Small intestine (tissue), 7 donors: ENCODE measurements at regions not wholly inside any gene's neighbourhood (a gene's known extent, or its start where the extent isn't known, plus 50 kb on each side); places are given as distances from the start of the nearest gene placed in this dataset.

Source experiments
- DNase-seq, 2 donors: peaks; one replicate each; pipeline versions ENCODE4 v3.0.0 to v3.0.0-alpha.2; 2013
- FAIRE-seq: peaks from 2 replicates; lab custom pipeline; 2012; peaks lifted over from hg19 to GRCh38; lab: Jason Lieb, UNC
- H3K27ac ChIP-seq, 3 donors: one replicate each; pipeline ENCODE4 v1.5.1; 2013; ENCODE audit warnings: low read length in 2 of 3, mild to moderate bottlenecking in 2 of 3, control low read depth in 1 of 3, inconsistent platforms in 1 of 3, low read depth in 1 of 3, moderate library complexity in 1 of 3
- H3K27me3 ChIP-seq, 3 donors: one replicate each; pipeline ENCODE4 v1.6.1; 2013; ENCODE audit warnings: low read length in 3 of 3, inconsistent platforms in 1 of 3; ENCODE audit not compliant: control insufficient read depth in 3 of 3, insufficient read depth in 3 of 3
- H3K36me3 ChIP-seq, 3 donors: one replicate each; pipeline ENCODE4 v1.6.1; 2013; ENCODE audit warnings: low read length in 3 of 3, inconsistent platforms in 1 of 3, low read depth in 1 of 3, mild to moderate bottlenecking in 1 of 3, moderate library complexity in 1 of 3; ENCODE audit not compliant: control insufficient read depth in 3 of 3, insufficient read depth in 2 of 3
- H3K4me1 ChIP-seq, 3 donors: one replicate each; pipeline ENCODE4 v1.6.1; 2013; ENCODE audit warnings: low read length in 2 of 3, inconsistent platforms in 1 of 3, low read depth in 1 of 3, mild to moderate bottlenecking in 1 of 3, moderate library complexity in 1 of 3; ENCODE audit not compliant: control insufficient read depth in 3 of 3, insufficient read depth in 2 of 3
- H3K4me3 ChIP-seq, 3 donors: one replicate each; pipeline ENCODE4 v1.5.1; 2013; ENCODE audit warnings: low read length in 3 of 3, control low read depth in 1 of 3, inconsistent platforms in 1 of 3, low read depth in 1 of 3, mild to moderate bottlenecking in 1 of 3, moderate library complexity in 1 of 3
- H3K9me3 ChIP-seq, 2 donors: one replicate each; pipeline ENCODE4 v1.6.1; 2013; ENCODE audit warnings: low read depth in 1 of 2, low read length in 1 of 2; ENCODE audit not compliant: control insufficient read depth in 2 of 2, insufficient read depth in 1 of 2
- WGBS, 3 donors: extraction: QIAGEN DNeasy Blood & Tissue Kit; methylation state at CpG; one replicate each; pipeline ENCODE4 v1.1.7; 2013; 5-methylcytosine and 5-hydroxymethylcytosine counted together
- donor health status: healthy with polysubstance abuse.
- donor health status: control.
- donor health status: control.
- donor health status: Bipolar disorder and iron deficiency.
- donor health status: healthy.

DNA sequence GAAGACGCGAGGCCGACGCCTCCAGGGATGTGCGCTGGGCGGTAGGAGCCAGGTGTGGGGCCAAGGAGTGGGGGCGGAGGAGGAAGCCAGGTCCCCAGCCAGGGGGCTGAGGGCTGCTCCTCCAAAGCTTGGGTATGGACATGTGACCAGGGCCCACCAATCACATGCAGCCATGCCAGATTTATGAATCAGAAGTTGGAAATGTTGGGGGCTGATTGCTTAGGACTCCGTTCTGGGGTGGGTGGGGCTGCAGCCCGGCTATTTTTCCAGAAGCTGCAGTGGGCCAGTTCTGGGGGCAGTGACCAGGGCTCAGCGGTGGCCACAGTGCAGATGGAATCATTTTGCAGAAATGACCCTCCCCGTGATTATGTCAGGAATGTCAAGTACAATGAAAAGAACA, 96.0 kb downstream of the CEBPB start:
- DNase-seq, result no peak
- H3K9me3 ChIP-seq, result no peaks in the 10 kb centered on the region
- 62 to 65% (median 62%) methylated on average over 11 of the region's 11 CpGs for WGBS, 3 donors
- no peaks in the 10 kb centered on the region for H3K27me3 ChIP-seq
- no peak for FAIRE-seq
- no peak overlapping the region for H3K4me3 ChIP-seq
- no peaks in the 10 kb centered on the region for H3K36me3 ChIP-seq
- H3K4me1 ChIP-seq, result peaks cover 0 to 8% (median 2%) of the 10 kb centered on the region in 3 donors
- peak overlapping the region in 1 of 3 donors; percentile 81 for H3K27ac ChIP-seq

DNA sequence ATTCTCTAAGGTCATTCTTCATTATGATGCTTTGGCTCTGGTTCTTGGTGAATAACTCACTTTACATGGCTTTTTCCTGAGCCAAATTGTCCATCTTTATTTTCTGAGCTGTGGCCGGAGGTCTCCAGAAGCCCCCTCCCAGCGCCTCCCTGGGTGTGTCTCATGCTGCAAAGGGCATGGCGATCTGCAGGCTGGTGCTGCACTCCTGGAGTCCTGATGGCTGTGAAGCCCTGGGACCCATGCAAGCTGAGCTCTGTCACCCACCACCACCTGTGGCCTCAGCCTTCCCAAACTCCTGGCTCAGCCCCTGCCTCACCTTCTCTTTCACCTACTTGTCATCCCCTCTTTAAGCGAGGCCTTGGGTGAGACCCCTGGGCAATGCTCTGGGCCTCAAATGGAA, 96.9 kb downstream of the CEBPB start:
- FAIRE-seq (no peak), DNase-seq (no peak)
- H3K27ac ChIP-seq, result no peak overlapping the region
- H3K9me3 ChIP-seq, result no peaks in the 10 kb centered on the region
- no peaks in the 10 kb centered on the region for H3K36me3 ChIP-seq
- 90 to 95% (median 92%) methylated on average over 4 of the region's 4 CpGs for WGBS, 3 donors
- H3K27me3 ChIP-seq, result no peaks in the 10 kb centered on the region
- H3K4me3 ChIP-seq, result no peak overlapping the region
- peaks cover 0 to 15% (median 8%) of the 10 kb centered on the region in 3 donors for H3K4me1 ChIP-seq

DNA sequence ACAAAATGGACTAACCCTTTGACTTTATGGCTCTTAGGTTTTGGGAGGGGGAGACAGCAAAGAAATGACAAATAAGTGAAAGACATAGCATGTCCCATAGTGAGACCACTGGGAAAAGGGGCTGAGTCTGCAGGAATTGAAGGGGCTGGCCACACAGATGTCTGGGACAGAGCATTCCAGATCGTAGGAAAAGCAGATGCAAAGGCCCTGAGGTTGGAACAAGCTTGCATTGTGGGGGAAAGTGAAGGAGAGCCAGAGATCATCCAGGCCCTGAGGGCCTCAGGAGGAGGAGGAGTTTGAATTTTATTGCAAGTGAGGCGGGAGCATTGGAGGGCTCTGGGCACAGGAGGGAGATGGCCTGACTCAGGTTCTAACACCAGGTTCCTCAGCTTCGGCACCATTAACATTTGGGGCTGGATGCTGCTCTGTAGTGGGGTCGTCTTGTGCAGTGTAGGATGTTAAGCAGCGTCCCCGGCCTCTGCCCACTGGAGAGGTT, 97.5 kb downstream of the CEBPB start:
- H3K4me3 ChIP-seq, result no peak overlapping the region
- H3K36me3 ChIP-seq, result no peaks in the 10 kb centered on the region
- H3K27ac ChIP-seq, result no peak overlapping the region
- FAIRE-seq, result no peak
- H3K27me3 ChIP-seq, result no peaks in the 10 kb centered on the region
- H3K9me3 ChIP-seq, result no peaks in the 10 kb centered on the region
- peaks cover 0 to 22% (median 8%) of the 10 kb centered on the region in 3 donors for H3K4me1 ChIP-seq
- 79 to 90% (median 89%) methylated on average over 6 of the region's 6 CpGs for WGBS, 3 donors
- DNase-seq, result no peak

DNA sequence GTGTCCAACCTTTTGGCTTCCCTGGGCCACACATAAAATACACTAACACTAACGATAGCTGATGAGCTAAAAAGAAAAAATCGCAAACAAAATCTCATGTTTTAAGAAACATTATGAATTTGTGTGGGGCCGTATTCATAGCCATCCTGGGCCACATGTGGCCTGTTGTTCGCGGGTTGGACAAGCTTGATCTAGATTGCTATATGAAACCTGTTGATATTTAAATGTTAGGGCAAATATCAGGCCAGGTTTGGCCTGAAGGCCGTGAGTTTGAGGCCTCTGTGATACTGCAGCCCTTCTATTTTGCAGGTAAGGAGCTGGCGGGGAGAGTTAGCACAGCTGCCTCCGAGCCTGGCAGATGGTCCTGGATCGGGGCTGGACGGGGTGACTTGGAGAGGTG, 99.0 kb downstream of the CEBPB start:
- Histone ChIP-seq H3K4me3 (no peak overlapping the region), H3K4me1 (peaks cover 0 to 23% (median 6%) of the 10 kb centered on the region in 3 donors), H3K36me3 (no peaks in the 10 kb centered on the region), H3K27me3 (no peaks in the 10 kb centered on the region), H3K27ac (no peak overlapping the region), H3K9me3 (no peaks in the 10 kb centered on the region)
- FAIRE-seq (no peak), DNase-seq (no peak)
- WGBS, 3 donors, result 88 to 94% (median 89%) methylated on average over 10 of the region's 10 CpGs

DNA sequence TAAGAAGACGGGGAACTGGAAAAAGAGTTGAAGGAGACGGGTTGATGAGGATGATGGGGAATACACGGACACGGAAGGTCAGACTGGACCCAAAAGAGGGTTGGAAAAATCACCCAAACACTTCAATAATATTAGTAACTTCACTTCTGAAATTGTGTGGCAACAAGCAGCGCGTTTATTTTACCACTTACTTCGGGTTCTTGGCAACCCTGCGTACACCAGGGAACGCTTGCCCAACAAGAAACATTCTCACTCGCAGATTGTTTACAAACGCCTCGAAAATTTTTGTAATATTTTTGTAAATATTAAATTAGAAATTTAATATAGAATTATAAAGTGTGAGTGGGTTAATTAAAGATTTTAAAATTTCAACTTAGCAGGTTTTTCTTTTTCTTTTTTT, 99.5 kb downstream of the CEBPB start:
- Histone ChIP-seq H3K4me1 (peaks cover 0 to 19% (median 5%) of the 10 kb centered on the region in 3 donors), H3K9me3 (no peaks in the 10 kb centered on the region), H3K27me3 (no peaks in the 10 kb centered on the region), H3K36me3 (no peaks in the 10 kb centered on the region), H3K27ac (no peak overlapping the region), H3K4me3 (no peak overlapping the region)
- 86 to 92% (median 91%) methylated on average over 12 of the region's 12 CpGs for WGBS, 3 donors
- DNase-seq, result no peak
- FAIRE-seq, result no peak

DNA sequence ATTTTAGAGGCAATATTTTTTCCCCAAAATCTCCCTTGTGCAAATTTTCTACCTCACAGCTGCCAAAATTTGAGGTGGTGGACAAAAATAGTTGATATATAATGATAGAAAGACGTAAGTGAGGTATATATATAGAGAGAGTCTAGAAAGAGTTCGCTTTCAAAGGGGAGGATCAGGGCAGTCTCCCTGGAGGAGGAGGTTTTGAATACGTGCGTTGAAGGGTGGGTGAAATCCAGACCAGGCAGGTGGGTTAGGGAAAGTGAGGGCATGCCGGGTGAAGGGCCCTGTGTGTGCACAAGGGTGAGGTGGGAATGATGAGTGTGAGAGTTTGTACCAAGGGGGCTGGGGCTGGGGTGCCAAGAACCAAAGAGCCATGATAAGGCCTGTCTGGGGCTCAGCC, 100.2 kb downstream of the CEBPB start:
- WGBS, 3 donors, result 82 to 93% (median 91%) methylated on average over 5 of the region's 5 CpGs
- Histone ChIP-seq H3K9me3 (no peaks in the 10 kb centered on the region), H3K27ac (no peak overlapping the region), H3K4me3 (no peak overlapping the region), H3K27me3 (no peaks in the 10 kb centered on the region), H3K36me3 (no peaks in the 10 kb centered on the region), H3K4me1 (peaks cover 0 to 16% (median 5%) of the 10 kb centered on the region in 3 donors)
- FAIRE-seq (no peak), DNase-seq (no peak)

DNA sequence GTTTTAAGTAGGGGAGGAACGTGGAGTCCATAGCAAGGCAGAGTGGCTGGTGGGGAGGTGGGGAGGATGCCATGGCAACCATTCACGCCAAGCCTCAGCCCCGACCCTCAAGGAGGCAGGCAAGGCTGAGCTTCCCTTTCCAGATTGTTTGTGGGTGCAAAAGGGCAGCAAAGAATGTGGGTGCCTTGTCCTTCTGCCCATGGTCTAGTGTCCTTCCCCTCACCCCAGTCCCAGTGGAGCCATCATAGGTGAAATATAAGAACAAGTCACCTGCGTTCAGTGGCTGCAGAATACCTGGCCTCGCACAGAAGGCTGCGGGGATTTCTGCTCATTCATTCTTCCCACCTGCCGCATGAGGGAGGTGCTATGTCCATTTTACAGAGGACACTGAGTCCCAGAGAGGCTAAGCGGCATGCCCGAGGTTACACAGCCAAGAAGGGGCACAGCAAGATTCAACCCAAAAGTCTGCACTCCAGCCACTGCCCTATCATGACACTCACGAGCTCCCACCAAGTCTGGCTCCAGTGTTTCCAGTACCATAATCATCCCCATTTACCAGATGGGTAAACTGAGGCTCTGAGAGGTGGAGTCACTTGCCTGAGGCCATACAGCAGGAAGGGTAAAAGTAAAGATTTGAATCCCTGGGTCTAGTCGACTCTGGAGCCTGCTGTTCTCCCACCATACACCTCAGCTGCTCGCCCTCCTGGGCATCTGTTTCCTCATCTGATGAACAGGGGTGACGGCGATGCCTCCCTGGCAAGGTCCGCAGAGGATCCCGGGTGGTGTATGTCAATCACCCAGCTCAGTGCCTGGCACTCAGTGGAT, 100.8 kb downstream of the CEBPB start:
- 80 to 87% (median 81%) methylated on average over 16 of the region's 16 CpGs for WGBS, 3 donors
- Histone ChIP-seq H3K4me1 (peaks cover 0 to 15% (median 5%) of the 10 kb centered on the region in 3 donors), H3K36me3 (no peaks in the 10 kb centered on the region), H3K27ac (peak overlapping the region in 1 of 3 donors; percentile 91), H3K4me3 (no peak overlapping the region), H3K27me3 (no peaks in the 10 kb centered on the region), H3K9me3 (no peaks in the 10 kb centered on the region)
- no peak for DNase-seq
- no peak for FAIRE-seq

DNA sequence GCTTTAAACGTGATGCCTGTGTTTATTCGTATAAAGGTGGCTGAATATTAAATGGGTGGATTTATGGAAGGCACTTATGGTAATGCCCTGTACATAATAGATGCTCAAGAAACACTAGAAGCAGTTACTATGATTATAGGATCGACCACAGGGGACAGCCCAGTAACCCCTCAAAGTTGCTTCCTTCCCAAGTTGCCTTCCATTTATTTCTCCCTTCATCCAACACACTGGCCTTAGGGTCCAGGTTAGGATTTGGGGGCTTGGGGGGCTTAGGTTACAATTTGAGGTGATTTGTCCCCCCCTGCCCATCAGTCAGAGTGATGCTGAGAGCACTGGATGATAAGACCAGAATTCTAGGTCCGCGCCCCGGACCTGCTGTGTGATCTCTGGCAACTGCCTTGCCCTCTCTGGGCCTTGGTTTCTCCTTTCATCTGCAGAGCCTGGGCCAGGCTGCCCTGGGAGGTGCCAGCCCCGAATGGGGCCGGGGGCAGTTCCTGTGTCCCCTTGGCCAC, 101.5 kb downstream of the CEBPB start:
- 41 to 57% (median 51%) methylated on average over 8 of the region's 8 CpGs for WGBS, 3 donors
- Histone ChIP-seq H3K9me3 (no peaks in the 10 kb centered on the region), H3K4me3 (no peak overlapping the region), H3K27ac (peak overlapping the region in 2 of 3 donors; percentile 11 to 91), H3K27me3 (no peaks in the 10 kb centered on the region), H3K36me3 (no peaks in the 10 kb centered on the region), H3K4me1 (peaks cover 0 to 20% (median 5%) of the 10 kb centered on the region in 3 donors)
- no peak for FAIRE-seq
- DNase-seq, result no peak
